LoVo (cell line): ENCODE measurements at regions not wholly inside any gene's neighbourhood (a gene's known extent, or its start where the extent isn't known, plus 50 kb on each side); places are given as distances from the start of the nearest gene placed in this dataset.
"Not testable (repeated sequence)": the region's sequence is repeated elsewhere in the genome, so short reads cannot be mapped to it uniquely, and the experiment has no call there.

Source experiments
- DNase-seq: peaks from one replicate; pipeline ENCODE4 v3.0.0-alpha.2; 2016; ENCODE audit warnings: low spot score

- DNase-seq, result no peak
Observed at GRCh38 chr22:22744412-22745224, 100.2 kb downstream of the GGTLC2 start.

DNA sequence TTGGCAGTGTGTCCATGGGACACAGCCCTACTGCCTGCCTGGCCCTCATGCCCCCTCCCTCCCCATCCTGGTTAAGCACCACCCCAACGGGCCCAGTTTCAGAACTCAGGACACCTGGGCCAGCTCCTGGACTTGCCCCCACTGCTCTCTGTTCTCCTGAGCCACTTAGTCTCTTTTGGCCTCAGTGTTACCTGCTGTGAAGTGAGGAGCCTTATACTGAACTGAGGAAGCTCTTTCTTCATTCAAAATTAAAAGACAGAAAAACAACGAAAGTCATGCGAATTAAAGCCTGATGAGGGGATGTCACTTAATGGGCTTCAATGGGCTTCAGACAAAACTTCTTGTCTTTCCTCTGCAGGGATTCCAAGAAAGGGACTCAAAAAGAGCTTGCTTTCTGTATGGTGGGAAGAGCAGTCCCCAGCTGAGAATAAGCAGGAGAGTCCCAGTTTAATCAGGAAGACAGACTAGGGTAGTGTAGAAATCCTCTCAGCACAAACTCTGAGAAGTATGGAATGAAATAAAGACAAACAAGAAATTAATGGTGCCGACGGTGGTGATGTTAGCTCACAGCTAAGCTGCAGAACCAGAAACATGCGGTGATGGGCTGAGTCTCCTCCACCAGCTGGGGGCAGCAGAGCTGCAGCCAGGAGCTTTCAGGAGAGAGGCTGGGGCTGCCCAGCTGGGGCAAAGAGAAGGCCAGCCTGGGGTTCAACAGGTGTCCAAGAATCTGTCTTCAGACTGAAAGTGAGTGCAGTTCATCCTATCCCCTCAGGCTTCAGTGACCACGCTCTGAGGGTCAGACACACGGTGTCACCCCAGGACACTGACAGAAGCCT, 101.0 kb downstream of the GGTLC2 start:
- DNase-seq, result no peak

DNA sequence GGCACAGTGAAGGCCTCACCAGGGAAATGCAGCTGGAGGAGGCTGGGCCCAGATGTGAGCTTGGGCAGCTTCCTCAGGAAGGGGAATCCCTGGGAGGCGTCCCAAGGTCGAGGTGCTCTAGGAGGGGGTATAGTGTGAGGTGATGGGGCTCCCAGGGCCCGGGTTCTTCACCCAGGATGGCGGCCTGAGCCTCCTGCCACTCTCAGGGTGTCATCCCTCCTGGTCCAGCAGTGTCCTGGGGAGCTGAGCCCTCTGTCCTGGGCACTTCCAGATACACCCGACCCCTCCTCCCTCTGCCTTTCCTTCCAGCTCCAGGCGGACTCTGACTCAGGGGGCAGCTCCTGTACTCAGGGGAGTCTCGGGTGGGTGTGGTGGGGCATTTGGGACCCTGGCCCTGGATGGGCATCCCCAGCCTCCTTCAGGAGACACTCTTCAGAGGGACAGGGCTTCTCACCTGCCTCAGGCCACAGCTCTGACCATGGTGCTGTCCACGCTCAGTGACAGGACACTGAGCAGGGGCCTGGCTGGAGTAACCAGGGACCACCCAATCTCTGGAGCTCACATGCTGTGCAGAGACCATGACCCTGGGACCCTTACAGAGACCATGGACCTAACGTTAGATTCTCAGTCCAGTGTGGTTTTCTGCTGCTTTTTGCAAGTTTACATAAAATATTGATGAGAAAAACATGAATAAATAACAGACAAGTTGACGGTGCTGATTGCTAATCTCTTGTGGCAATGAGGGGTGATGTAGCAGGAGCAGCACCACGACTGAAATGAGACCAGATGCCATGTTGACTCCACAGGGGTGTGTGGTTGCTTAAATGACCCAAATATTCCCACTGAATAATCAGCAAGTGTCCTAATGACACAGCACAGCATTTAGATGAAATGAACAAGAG, 101.9 kb downstream of the GGTLC2 start:
- no peak for DNase-seq

DNA sequence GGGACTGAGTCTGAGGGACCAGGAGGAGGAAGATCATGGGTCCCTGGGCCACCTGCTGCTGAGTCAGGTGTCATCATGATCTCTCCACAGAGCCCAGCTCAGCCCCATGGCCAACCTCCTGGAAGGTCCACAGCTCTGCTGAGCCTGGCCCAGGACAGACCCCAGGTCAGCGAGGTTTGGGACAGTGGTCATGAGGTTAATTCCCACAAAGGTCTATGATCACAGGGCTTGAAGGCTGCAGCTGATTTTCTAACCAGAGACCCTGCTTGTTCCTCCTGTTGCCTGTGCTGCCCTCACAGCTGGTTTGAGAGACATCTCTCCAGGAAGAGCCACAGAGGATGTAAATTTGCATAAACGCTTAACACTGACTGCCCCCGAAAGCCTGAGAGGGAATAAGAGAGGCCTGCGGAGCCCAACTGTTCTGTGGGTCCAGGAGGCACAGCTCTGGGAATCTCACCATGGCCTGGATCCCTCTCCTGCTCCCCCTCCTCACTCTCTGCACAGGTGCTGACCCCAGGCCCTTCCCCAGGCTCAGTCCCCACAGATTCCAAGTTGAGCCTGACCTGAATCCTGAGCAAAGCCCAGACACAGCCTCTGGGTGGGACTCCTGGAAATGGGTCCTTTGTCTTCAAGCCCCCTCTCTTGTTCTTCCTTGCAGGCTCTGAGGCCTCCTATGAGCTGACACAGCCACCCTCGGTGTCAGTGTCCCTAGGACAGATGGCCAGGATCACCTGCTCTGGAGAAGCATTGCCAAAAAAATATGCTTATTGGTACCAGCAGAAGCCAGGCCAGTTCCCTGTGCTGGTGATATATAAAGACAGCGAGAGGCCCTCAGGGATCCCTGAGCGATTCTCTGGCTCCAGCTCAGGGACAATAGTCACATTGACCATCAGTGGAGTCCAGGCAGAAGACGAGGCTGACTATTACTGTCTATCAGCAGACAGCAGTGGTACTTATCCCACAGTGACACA, 102.8 kb downstream of the GGTLC2 start:
- no peak for DNase-seq

GRCh38 chr22:22748297-22748743, 103.9 kb downstream of the GGTLC2 start:
- DNase-seq, result peak; percentile 21

DNA sequence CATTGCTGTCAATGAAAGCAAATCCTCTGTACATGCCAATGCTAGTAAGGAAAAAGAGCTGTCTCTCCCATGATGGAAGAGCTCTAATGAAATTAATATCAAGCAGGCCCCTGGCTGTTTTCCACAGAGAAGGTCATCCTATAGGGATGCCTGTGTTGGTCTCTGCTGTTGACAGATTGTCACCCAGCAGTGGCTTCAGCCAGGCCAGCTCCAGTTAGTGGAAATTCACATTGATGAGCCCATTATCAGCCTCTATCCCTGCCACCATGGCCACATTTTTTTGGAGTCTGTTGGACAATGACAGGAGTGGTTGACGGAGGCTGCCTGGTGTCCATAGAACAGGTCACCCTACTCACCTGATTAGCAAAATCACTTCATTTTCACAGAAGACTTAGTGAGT, 104.3 kb downstream of the GGTLC2 start:
- DNase-seq, result no peak

DNA sequence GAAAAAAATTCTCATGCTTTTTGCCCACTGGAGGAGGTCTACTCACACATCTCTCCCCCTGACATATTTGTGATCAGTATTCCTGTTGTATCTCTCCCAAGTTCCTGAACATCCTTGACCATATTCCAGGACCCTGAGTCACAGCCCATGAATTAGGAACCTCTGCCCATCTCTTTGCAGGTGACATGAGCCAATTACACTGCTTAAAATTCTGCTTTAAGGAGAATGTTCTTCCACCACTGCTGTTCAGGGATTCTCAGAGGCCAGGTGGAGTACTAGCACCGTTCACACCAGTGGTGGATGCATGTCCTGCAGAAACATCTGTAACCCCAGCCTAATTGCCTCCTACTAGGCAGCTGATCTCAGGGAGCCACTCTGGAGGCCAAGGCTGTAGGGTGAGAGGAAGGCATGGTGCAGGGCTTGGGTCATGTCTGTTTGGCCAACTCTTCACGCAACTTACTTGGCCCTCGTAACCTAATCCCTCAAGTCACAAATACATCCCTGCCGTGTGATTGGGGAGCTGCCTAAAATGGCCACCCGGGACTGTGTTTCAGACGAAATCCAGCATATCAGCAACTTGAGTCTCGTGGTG, 104.8 kb downstream of the GGTLC2 start:
- no peak for DNase-seq

GRCh38 chr22:22750335-22751042, 106.1 kb downstream of the GGTLC2 start:
- no peak for DNase-seq

GRCh38 chr22:22751043-22751603, 106.7 kb downstream of the GGTLC2 start:
- DNase-seq, result no peak

DNA sequence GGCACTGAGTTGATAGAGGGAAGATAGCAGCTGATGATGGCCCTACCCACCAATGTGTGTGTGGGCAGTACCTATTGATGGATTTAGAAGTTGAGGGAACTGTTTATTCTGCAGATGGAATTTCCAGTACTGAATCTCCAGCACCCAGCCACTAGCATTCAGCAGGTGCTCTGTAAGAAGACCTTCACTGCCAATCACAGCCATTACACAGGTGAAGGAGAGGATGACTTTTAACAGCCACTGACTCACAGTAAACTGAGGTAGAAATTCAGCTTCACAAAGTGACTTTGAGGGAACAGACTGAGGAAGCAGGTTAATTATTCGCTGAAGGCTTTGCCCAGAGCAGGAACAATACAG, 107.8 kb downstream of the GGTLC2 start:
- no peak for DNase-seq

GRCh38 chr22:22752556-22753477, 108.4 kb downstream of the GGTLC2 start:
- DNase-seq, result no peak

GRCh38 chr22:22753526-22754267, 109.3 kb downstream of the GGTLC2 start:
- DNase-seq, result peak; percentile 38

DNA sequence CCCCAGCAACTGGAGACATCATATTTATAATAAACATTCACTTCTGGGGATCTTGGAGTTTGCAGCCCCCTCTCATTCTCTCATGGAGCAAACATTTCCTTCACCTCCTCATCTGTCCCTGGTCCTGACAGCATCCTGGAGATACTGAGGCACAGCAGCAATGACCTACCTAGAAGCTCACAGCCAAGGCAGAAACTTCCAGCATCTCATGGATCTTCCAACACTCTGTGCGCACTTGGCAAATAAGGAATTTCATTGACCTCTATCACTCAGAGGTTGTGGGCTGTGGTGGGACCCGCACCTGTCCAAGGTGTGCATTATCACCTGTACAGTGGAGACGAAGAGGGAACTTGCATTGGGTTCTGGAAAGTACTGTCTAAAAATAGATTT, 109.8 kb downstream of the GGTLC2 start:
- no peak for DNase-seq

DNA sequence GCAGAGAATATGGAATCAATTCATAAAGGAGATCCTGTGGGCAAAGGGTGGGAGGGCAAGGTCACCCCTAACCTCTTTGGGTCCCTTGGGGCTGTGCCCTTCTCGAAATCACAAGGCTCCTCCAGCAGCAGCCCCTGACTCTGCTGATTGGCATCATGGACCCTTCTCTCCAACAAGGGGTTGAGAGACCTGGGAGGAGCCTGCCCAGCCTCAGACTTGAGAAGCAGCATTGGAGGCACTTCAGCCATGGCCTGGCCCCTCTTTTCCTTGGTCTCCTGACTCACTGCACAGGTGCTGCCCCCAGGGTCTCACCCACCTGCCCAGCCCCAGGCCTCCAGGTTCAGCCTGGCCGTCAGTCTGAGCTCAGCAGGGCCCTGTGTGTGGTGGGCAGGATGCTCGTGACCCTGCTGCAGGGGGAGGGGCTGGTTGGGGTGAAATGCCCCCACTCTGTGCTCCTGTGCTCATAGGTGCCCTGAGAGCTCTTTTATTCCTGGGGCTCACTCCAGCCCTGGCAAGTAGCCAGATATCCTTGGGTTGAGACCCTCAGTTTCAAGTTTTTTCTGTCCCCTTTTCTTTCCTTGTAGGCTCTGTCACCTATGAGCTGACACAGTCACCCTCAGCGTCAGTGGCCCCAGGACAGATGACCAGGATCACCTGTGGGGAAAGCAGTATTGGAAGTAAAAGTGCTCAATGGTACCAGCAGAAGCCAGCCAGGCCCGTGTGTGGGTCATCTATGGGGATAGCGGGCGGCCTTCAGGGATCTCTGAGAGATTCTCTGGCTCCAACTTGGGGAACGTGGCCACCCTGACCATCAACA, 110.8 kb downstream of the GGTLC2 start:
- DNase-seq, result no peak

- DNase-seq, result no peak
Observed at GRCh38 chr22:22755778-22756100, 111.3 kb downstream of the GGTLC2 start.

DNA sequence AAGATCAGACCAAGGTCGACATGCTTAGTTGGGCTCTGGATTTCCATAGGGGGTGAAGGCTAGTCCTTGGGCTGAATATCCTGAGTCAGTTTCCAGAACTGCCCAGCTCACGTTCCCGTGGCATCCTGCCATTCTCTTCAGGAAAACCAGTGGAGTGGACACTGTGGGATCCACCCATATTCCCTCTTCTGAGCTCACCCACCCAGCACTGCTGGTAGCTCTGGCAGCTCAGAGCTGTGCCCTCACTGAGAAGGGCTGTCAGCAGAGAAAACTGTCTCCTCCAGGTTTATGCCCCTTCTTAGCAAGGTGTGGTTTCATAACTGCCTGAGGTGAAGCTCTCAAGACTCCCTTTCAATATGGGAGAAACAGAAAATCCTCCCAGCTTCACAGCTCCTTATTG, 111.7 kb downstream of the GGTLC2 start:
- no peak for DNase-seq

DNA sequence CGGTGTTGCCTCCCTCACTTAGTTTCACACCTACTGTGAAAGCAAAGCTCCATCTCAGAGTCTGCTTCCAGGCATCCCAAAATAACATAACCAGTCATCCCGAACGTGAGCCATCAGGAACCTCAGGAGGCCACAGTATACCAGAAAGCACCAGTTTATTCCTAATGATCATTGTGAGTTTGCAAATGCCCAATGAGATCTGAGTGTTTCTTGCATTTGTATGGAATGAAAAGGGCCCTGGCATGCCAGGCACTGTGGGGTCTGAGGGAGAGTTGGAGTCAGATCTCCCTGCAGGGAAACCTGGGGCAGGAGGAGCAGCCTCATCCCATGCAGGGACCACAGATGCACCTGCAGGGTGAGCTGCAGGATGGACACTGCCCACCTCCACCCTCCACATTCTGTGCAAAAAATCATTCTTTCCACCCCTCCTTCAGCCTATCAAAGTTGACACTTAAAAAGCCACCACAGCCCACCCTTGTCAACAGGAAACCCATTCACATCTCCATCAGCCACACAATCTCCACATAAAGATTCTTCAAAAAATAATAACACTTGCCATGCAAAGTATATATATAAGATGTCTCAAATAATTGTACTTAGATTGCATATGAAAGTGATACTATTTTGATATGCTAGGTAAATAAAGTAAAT, 112.3 kb downstream of the GGTLC2 start:
- not testable (repeated sequence) for DNase-seq
